HCT116 (cell line): ENCODE measurements at regions not wholly inside any gene's neighbourhood (a gene's known extent, or its start where the extent isn't known, plus 50 kb on each side); places are given as distances from the start of the nearest gene placed in this dataset.

Experiments used
- ATAC-seq: fragments of 200-7000 bp; cut with Tn5 transposase; 2 replicates; pipeline ENCODE4 v1.9.1; 2020; ENCODE audit warnings: mild to moderate bottlenecking, moderate library complexity
- BruUV-seq: library from RNA; stranded (reverse); fragments of 400-500 nt; replicated peaks from 2 replicates; lab custom pipeline; 2021; lab: Mats Ljungman, UMichigan
- CTCF ChIA-PET: fragments of 300-600 bp; sonication (Branson Sonifier 250); formaldehyde crosslinking; loops from one replicate; lab custom pipeline; 2021; ENCODE audit warnings: antibody characterized with exemption; lab: Charles Lee
- POLR2A ChIA-PET: fragments of 300-600, 350-600 bp; sonication (Branson Sonifier 250); formaldehyde crosslinking; loops from one replicate; lab custom pipeline; 2021; ENCODE audit warnings: antibody characterized with exemption; lab: Charles Lee
- RAD21 ChIA-PET, 2 experiments: fragments of 300-600 bp; sonication (Branson Sonifier 250); formaldehyde crosslinking; loops; one replicate each; lab custom pipeline; 2023; ENCODE audit warnings: low total read pairs in 2 of 2; ENCODE audit not compliant: uncharacterized antibody in 2 of 2, unreplicated experiment in 2 of 2, low non-redundant PET in 1 of 2; lab: Charles Lee
- DNase-seq: peaks from one replicate; pipeline ENCODE4 v3.0.0-alpha.2; 2010; ENCODE audit warnings: low read depth, low spot score
- H2AFZ ChIP-seq: fragments of 200-600 bp; shearing (Covaris generic), sonication (generic); 2 replicates; pipeline ENCODE4 v1.6.1; 2017; ENCODE audit warnings: low read depth, mixed run types, mixed read lengths, antibody characterized with exemption, low read length; ENCODE audit not compliant: poor library complexity, severe bottlenecking
- H3K27ac ChIP-seq: 2 replicates; pipeline ENCODE4 v1.5.1; 2012; ENCODE audit warnings: low read depth, low read length
- H3K27me3 ChIP-seq: fragments of 200-600 bp; sonication (generic); 2 replicates; pipeline ENCODE4 v1.6.1; 2016; ENCODE audit warnings: mixed run types, low read length, mixed read lengths; ENCODE audit not compliant: insufficient read depth
- H3K36me3 ChIP-seq, 2 experiments: fragments of 200-500 bp in 1 of 2; fragments of 200-600 bp in 1 of 2; sonication (Bioruptor generic) in 1 of 2; sonication (generic) in 1 of 2; 2 replicates each; pipeline versions ENCODE4 v1.5.1 to v1.6.1; 2014 to 2016; ENCODE audit warnings: low read length in 2 of 2, inconsistent platforms in 1 of 2, mixed read lengths in 1 of 2, mixed run types in 1 of 2; ENCODE audit not compliant: insufficient read depth in 2 of 2, control insufficient read depth in 1 of 2
- H3K4me1 ChIP-seq, 2 experiments: fragments of 200-600 bp in 1 of 2; sonication (generic) in 1 of 2; 2 replicates each; pipeline versions ENCODE4 v1.5.1 to v1.6.1; 2012 to 2017; ENCODE audit warnings: low read length in 2 of 2, inconsistent platforms in 1 of 2, mild to moderate bottlenecking in 1 of 2, mixed read lengths in 1 of 2, mixed run types in 1 of 2, moderate library complexity in 1 of 2; ENCODE audit not compliant: insufficient read depth in 2 of 2, control insufficient read depth in 1 of 2
- H3K4me2 ChIP-seq: fragments of 200-600 bp; sonication (generic); 2 replicates; pipeline ENCODE4 v1.6.1; 2017; ENCODE audit warnings: mixed run types, low read length, mixed read lengths
- H3K4me3 ChIP-seq, 2 experiments: fragments of 200-600 bp in 1 of 2; sonication (generic) in 1 of 2; replicated peaks in 1 of 2; 2 replicates each; pipeline ENCODE4 v1.5.1; 2011 to 2016; ENCODE audit warnings: low read length in 2 of 2, control low read depth in 1 of 2, low read depth in 1 of 2, mild to moderate bottlenecking in 1 of 2, mixed read lengths in 1 of 2, mixed run types in 1 of 2
- H3K79me2 ChIP-seq: fragments of 200-600 bp; sonication (generic); 2 replicates; pipeline ENCODE4 v1.6.1; 2017; ENCODE audit warnings: mild to moderate bottlenecking, mixed run types, low read length, moderate library complexity, mixed read lengths; ENCODE audit not compliant: insufficient read depth
- H3K9ac ChIP-seq: fragments of 200-600 bp; sonication (generic); 2 replicates; pipeline ENCODE4 v1.6.1; 2016; ENCODE audit warnings: low read length, mixed read lengths
- H3K9me2 ChIP-seq: fragments of 200-600 bp; sonication (generic), shearing (Covaris generic); 2 replicates; pipeline ENCODE4 v1.6.1; 2017; ENCODE audit warnings: mixed run types, mild to moderate bottlenecking, moderate library complexity; ENCODE audit not compliant: insufficient read depth
- H3K9me3 ChIP-seq, 2 experiments: fragments of 200-500 bp in 1 of 2; fragments of 200-600 bp in 1 of 2; sonication (Bioruptor generic) in 1 of 2; sonication (generic) in 1 of 2; 2 replicates each; pipeline ENCODE4 v1.6.1; 2014 to 2017; ENCODE audit warnings: low read length in 2 of 2, mixed read lengths in 2 of 2, inconsistent platforms in 1 of 2, low read depth in 1 of 2, mild to moderate bottlenecking in 1 of 2, mixed run types in 1 of 2, moderate library complexity in 1 of 2; ENCODE audit not compliant: control insufficient read depth in 1 of 2, insufficient read depth in 1 of 2
- H4K20me1 ChIP-seq: fragments of 200-600 bp; sonication (generic), shearing (Covaris generic); 2 replicates; pipeline ENCODE4 v1.6.1; 2017; ENCODE audit warnings: mixed run types, mild to moderate bottlenecking, moderate library complexity; ENCODE audit not compliant: insufficient read depth
- CBX3 ChIP-seq: IDR thresholded peaks from 2 replicates; pipeline ENCODE4 v1.6.1; 2012; ENCODE audit warnings: low read depth
- CEBPB ChIP-seq: IDR thresholded peaks from 2 replicates; pipeline ENCODE4 v1.6.1; 2012; ENCODE audit warnings: low read depth
- EGR1 ChIP-seq: IDR thresholded peaks from 2 replicates; pipeline ENCODE4 v1.6.1; 2012; ENCODE audit warnings: low read depth
- ELF1 ChIP-seq: IDR thresholded peaks from 2 replicates; pipeline ENCODE4 v1.6.1; 2012; ENCODE audit warnings: low read depth, borderline replicate concordance
- EZH2 ChIP-seq: fragments of 200-600 bp; sonication (generic); IDR thresholded peaks from 2 replicates; pipeline ENCODE4 v1.6.1; 2017; ENCODE audit warnings: antibody characterized with exemption, mixed run types
- EZH2phosphoT487 ChIP-seq: fragments of 200-600 bp; IDR thresholded peaks from 2 replicates; pipeline ENCODE4 v1.6.1; 2018; ENCODE audit warnings: antibody characterized with exemption, borderline replicate concordance
- FOSL1 ChIP-seq: IDR thresholded peaks from 2 replicates; pipeline ENCODE4 v1.6.1; 2012; ENCODE audit warnings: low read depth
- JUND ChIP-seq: IDR thresholded peaks from 2 replicates; pipeline ENCODE4 v1.6.1; 2012
- POLR2A ChIP-seq: IDR thresholded peaks from 2 replicates; pipeline ENCODE4 v1.7.0; 2011; ENCODE audit warnings: borderline replicate concordance; ENCODE audit not compliant: insufficient read depth, insufficient read length; ENCODE audit errors: extremely low read depth
- RAD21 ChIP-seq: IDR thresholded peaks from 2 replicates; pipeline ENCODE4 v1.6.1; 2012; ENCODE audit warnings: low read depth, mild to moderate bottlenecking
- SIN3A ChIP-seq: IDR thresholded peaks from 2 replicates; pipeline ENCODE4 v1.6.1; 2012; ENCODE audit warnings: low read depth
- SP1 ChIP-seq: IDR thresholded peaks from 2 replicates; pipeline ENCODE4 v1.6.1; 2012; ENCODE audit warnings: low read depth
- SRF ChIP-seq: IDR thresholded peaks from 2 replicates; pipeline ENCODE4 v1.6.1; 2012; ENCODE audit warnings: low read depth
- TCF7L2 ChIP-seq: IDR thresholded peaks from 2 replicates; pipeline ENCODE4 v1.7.0; 2011; ENCODE audit warnings: borderline replicate concordance, inconsistent platforms; ENCODE audit not compliant: insufficient read depth, insufficient read length; ENCODE audit errors: extremely low read depth
- YY1 ChIP-seq: IDR thresholded peaks from 2 replicates; pipeline ENCODE4 v1.6.1; 2011; ENCODE audit warnings: low read length, low read depth, moderate library complexity, mild to moderate bottlenecking; ENCODE audit not compliant: insufficient replicate concordance; ENCODE audit errors: extremely low read depth
- ZFX ChIP-seq: fragments of 450-650 bp; IDR thresholded peaks from 2 replicates; pipeline ENCODE4 v1.6.1; 2017
- intact Hi-C: fragments of 100-400 bp; cut with micrococcal nuclease; formaldehyde crosslinking; loops from 2 replicates; pipeline ENCODE4 v1.10.0; 2022
- TF ChIP-seq, protein P1 (sequence below), 3 experiments: fragments of 200-600 bp in 1 of 3; sonication (generic) in 1 of 3; IDR thresholded peaks in 2 of 3; conservative IDR thresholded peaks in 1 of 3; 2 replicates each; pipeline ENCODE4 v1.5.1; 2012 to 2017; ENCODE audit warnings: low read depth in 2 of 3, low read length in 2 of 3, antibody characterized with exemption in 1 of 3, borderline replicate concordance in 1 of 3, control low read depth in 1 of 3, mild to moderate bottlenecking in 1 of 3, mixed read lengths in 1 of 3, mixed run types in 1 of 3, moderate library complexity in 1 of 3; ENCODE audit not compliant: insufficient read depth in 1 of 3
- TF ChIP-seq, protein P2 (sequence below): IDR thresholded peaks from 2 replicates; pipeline ENCODE4 v1.6.1; 2012
- TF ChIP-seq, protein P3 (sequence below): IDR thresholded peaks from 2 replicates; pipeline ENCODE4 v1.6.1; 2011; ENCODE audit warnings: mild to moderate bottlenecking, low read length, moderate library complexity; ENCODE audit not compliant: insufficient replicate concordance; ENCODE audit errors: extremely low read depth

DNA sequence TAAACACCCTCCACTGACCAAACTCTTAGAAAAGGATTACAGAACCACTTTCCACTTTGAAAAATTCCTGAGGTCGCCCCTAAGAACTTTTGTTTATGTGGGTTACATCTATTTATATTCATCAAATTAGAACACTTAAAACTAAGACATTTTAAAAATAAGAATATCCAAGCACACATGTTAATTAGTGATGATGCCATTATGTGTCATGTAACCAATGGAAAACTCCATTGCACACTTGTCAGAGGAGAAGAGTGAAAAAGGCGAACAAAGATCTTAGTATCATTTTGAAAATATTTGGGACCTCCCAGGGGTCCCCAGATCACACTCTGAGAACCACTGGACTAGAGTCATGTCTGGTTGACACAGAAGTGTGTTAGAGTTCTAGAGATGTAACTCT, 882.4 kb upstream of the AMELY start:
- CTCF ChIA-PET, result no interaction called here
- Histone ChIP-seq H3K9me2 (no peaks in the 10 kb centered on the region), H3K36me3 (no peaks in the 10 kb centered on the region), H3K27ac (no peak overlapping the region), H3K79me2 (no peaks in the 10 kb centered on the region), H3K9me3 (no peaks in the 10 kb centered on the region), H3K9ac (no peak overlapping the region), H3K4me3 (no peak overlapping the region), H4K20me1 (no peaks in the 10 kb centered on the region), H2AFZ (no peak overlapping the region), H3K4me2 (no peak overlapping the region), H3K27me3 (no peaks in the 10 kb centered on the region), H3K4me1 (no peaks in the 10 kb centered on the region)
- TF ChIP-seq YY1 (no peak), ELF1 (no peak), EZH2phosphoT487 (no peak), TCF7L2 (no peak), CBX3 (no peak), SRF (no peak), SIN3A (no peak), RAD21 (no peak), EZH2 (no peak), POLR2A (no peak), JUND (no peak), CEBPB (no peak), ZFX (no peak), SP1 (no peak), FOSL1 (no peak), EGR1 (no peak)
- TF ChIP-seq, protein P1, sequence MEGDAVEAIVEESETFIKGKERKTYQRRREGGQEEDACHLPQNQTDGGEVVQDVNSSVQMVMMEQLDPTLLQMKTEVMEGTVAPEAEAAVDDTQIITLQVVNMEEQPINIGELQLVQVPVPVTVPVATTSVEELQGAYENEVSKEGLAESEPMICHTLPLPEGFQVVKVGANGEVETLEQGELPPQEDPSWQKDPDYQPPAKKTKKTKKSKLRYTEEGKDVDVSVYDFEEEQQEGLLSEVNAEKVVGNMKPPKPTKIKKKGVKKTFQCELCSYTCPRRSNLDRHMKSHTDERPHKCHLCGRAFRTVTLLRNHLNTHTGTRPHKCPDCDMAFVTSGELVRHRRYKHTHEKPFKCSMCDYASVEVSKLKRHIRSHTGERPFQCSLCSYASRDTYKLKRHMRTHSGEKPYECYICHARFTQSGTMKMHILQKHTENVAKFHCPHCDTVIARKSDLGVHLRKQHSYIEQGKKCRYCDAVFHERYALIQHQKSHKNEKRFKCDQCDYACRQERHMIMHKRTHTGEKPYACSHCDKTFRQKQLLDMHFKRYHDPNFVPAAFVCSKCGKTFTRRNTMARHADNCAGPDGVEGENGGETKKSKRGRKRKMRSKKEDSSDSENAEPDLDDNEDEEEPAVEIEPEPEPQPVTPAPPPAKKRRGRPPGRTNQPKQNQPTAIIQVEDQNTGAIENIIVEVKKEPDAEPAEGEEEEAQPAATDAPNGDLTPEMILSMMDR (IDR thresholded peaks at IDR 0.05 in 2 of 3, conservative IDR thresholded peaks at IDR 0.05 in 1 of 3; ENCODE audit: borderline replicate concordance in 1 of 3, insufficient read depth in 1 of 3, low read depth in 2 of 3, low read length in 2 of 3), result no peak
- TF ChIP-seq, protein P2, sequence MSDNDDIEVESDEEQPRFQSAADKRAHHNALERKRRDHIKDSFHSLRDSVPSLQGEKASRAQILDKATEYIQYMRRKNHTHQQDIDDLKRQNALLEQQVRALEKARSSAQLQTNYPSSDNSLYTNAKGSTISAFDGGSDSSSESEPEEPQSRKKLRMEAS, result no peak
- TF ChIP-seq, protein P3, sequence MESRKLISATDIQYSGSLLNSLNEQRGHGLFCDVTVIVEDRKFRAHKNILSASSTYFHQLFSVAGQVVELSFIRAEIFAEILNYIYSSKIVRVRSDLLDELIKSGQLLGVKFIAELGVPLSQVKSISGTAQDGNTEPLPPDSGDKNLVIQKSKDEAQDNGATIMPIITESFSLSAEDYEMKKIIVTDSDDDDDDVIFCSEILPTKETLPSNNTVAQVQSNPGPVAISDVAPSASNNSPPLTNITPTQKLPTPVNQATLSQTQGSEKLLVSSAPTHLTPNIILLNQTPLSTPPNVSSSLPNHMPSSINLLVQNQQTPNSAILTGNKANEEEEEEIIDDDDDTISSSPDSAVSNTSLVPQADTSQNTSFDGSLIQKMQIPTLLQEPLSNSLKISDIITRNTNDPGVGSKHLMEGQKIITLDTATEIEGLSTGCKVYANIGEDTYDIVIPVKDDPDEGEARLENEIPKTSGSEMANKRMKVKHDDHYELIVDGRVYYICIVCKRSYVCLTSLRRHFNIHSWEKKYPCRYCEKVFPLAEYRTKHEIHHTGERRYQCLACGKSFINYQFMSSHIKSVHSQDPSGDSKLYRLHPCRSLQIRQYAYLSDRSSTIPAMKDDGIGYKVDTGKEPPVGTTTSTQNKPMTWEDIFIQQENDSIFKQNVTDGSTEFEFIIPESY, result no peak
- BruUV-seq, result no TSS peak
- RAD21 ChIA-PET, result no interaction called here
- intact Hi-C loops, result no loop called here
- ATAC-seq (no peak), DNase-seq (no peak)
- POLR2A ChIA-PET, result no interaction called here
